ENCODE measurements at regions not wholly inside any gene's neighbourhood (a gene's known extent, or its start where the extent isn't known, plus 50 kb on each side); places are given as distances from the start of the nearest gene placed in this dataset.

DNA sequence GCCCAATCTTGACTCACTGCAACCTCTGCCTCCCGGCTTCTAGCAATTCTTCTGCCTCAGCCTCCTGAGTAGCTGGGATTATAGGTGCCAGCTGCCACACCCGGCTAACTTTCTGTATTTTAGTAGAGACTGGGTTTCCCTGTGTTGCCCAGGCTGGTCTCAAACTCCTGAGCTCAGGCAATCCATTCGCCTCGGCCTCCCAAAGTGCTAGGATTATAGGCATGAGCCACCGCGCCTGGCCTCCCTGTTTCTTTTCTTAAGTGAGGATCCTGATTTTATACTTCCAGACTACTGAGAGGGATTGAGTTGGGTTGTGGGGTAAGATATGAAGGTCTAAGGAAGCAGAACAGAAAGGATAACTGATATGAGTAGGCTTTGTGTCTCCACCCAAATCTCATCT, 106.8 kb downstream of the CNTN3 start:
- DNase-seq (ENCODE audit: low read depth) = no peak

DNA sequence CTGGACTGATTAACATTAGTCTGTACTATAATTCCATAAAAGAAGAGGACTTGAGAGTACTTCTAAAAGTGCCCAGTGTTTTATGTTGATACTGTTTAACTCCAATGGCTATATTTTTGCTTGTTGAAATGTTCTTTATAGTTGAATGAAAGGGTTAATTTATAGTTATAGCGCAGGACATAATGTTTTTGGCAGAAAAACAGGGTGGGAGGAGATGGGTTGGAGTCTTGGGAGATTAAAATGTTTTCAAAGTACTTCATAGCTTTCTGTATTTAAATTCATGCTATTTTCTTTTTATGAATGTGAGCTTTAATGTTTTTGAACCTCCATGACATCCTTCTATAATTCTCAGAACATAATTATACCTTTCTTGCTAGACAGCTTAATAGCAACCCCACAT, 108.2 kb downstream of the CNTN3 start:
- DNase-seq (ENCODE audit: low read depth) = no peak

DNA sequence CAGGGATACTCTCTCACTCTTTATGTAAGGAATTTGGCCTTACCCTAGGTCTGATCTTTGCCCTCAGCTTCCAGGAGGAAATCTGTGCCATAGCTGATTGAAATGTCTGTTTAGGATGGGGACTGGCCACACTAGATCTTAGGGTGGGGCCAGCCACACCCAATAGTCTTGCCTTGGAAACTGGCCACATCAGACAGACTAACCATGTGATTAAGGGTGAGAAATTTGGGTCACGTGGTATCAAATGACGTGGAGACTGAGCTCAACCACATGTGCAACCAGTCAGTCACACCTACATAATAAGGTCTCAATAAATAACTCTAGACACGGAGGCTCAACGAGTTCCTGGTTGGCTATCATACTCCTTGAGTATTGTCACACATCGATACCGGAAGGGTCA, 113.5 kb downstream of the CNTN3 start:
- DNase-seq (ENCODE audit: low read depth) = no peak

DNA sequence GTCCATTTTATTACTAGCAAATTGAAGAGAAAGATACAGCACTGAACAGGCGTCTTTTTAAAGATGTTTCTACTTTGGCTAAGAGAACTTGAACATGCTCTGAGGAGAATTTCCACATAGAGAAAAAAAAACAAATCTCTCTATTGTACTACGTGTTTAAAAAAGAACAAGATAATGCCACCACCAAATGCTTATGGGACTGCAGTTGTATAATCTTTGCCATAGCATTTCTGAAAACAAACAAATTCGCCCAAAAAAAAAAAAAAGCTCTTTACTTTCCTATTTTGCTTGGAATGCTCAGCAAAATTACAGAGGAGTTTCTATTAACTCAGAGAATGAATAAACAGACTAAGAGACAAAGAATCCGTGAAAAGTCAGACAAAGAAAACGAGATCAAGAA, 114.2 kb downstream of the CNTN3 start:
- peak; percentile 3 for DNase-seq (ENCODE audit: low read depth)

DNA sequence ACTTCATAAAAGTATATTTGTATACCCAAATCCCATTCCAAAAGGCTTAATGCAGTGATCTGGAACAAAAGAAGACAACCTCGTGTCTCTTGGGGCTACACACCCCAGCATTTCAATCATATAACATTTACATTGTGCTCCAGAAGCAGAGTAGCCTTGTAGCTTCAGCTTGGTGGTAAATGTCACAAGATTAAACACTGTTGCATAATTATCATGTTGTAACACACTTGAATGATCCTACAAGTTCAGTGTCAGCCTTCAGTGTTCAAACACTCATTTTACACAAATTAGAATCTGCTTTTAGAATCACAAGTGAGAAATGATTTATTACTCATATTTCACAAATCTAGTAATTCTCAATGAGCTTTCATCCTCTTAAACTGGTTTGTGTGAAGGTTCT, 122.6 kb downstream of the CNTN3 start:
- no peak for DNase-seq (ENCODE audit: low read depth)

DNA sequence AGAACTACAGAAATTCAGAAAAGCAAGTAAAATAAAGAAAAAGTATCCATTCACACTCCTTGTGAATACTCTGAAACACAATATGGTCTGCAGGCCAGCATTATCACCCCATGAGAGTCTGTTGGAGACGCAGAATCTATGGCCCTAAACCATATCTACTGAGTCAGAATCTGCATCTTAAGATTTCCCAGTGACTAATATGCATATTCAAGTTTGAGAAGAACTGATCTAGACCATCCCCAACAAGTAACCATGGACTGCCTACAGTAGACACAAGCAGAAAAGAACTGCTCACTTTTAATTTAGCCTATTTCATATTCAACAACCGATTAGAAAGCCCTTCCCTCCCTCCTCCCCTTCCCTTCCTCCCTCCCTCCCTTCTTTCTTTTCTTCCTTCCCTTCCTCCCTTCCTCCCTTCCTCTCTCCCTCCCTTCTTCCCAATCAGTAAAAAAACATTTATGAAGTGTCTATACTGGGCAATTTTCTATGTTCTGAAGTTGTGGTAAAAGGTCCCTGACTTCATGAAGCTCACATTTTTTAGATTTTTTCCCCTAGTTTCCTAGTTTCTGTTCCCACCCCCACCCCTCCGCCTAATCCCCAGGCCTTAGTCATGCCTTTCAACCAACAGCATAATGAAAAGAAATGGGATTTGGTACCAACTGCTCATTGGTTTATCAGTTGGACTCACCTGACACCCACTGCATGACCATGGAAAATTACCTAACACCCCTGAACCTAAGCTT, 125.2 kb downstream of the CNTN3 start:
- DNase-seq (ENCODE audit: low read depth) = no peak

DNA sequence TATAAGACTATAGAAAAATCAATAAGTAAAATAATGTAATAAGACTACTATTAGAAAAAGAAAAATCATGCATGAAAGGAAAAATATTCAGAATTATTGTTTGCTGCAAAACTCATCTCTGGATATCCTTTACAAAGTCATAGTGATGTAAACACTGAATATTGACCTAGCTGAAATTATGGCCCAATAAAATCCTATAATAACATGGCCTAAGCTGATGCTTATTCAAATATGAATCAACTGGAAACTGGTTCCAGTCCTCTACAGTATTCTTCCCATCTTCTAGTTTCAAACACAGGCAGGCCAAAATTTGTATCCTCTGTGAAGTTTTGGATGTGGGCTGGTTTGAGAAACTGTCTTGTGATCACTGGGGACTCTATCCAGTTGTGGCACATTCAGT, 134.5 kb downstream of the CNTN3 start:
- DNase-seq (ENCODE audit: low read depth) = no peak

DNA sequence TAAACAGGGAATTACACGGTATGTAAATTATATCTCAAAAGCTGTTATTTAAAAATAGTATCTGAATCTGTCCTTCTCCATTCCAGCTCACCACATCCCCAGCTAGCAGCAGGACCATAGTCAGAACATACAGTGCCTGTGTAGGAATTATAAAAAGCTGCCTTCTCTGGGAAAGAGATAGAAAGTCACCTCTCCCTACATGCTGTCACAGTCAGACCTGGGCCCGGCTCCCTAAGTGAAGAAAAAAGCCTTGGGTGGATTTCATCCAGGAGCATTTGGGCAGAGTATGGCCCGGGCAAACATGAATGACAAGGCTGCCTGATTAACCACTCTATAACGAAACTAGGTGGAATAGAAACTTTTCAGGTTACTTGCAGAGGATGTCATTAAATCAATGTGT, 144.1 kb downstream of the CNTN3 start:
- no peak for DNase-seq (ENCODE audit: low read depth)

DNA sequence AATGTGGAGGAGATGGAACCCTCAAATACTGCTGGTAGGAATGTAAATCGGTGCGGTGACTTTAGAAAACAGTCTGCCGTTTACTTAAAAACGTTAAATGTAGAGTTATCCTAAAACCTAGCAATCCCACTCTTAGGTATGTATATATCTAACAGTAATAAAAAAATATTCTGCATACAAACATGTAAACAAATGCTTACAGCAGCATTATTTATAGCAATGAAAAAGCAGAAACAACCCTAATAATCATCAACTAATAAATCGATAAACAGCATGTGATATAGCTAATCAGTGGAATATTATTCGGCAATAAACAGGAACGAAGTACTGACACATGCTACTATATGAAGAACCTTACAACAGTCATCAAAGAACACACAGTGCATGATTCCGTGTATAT, 144.7 kb downstream of the CNTN3 start:
- DNase-seq (ENCODE audit: low read depth) = no peak

DNA sequence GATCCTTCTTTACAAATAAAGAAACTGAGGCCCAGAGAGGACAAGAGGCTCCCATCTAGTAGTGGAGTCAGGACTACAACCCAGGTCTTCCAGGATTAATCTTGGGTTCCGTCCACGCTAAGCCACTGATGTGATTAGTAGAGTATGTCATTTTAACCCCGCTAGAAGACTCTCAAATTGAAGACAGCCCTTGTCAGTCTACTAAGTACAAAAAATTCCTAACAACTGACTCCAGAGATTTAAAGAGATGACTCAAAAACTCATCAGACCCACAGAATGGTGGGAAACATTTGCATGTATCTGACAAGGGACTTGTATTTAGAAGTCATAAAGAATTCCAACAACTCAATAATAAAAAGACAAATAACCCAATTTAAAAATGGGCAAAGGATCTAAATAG, 145.3 kb downstream of the CNTN3 start:
- no peak for DNase-seq (ENCODE audit: low read depth)

DNA sequence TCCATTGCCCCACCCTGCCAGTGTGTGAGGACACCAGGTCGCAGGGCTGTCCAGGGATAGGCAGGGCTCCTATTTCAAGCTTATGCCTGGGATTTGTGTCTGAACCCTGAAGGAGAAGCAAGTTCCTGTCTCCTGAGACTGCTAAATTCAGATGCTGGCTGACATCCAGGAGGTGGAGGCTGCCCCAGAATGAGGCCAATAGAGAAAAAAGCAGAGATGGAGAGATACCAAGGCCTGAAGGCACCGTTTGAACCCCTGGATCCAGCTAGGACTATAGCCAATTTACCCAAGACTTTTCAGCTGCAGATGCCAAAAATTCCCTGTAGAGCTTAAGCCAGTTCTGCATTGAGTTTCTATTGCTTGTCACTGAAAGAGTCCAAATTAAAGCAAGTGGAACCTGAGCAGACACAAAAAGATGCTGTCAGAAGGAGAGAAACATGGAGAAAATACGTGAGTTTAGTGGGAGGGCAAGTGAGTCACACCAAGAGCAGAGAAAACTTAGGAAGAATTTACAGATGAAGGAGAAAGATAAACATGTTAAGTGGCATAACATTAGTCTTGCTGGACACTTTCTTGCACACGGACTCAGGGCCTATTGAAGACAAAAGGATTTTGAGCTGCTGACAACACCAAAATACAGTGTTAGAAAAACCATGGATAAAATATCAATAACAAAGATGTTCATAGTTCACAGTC, 148.6 kb downstream of the CNTN3 start:
- peak; percentile 5 for DNase-seq (ENCODE audit: low read depth)

DNA sequence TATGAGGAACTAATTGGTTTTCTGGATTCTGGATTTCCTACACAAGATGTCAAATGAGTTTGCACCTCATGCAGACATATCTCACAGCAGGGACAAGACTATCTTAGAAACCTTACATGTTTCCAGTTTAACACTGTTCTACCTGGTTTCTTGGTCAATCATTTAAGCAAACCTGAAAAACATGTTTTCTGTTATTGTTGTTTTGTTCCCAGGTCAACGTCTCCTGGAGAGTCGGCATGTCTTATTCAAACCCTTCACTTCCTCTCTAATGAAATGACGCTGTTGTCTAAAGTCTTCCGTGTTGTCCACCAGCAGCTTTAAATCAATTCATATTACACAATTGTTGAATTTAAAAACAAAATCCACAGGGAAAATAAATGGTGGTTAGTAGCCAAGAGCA, 150.9 kb downstream of the CNTN3 start:
- no peak for DNase-seq (ENCODE audit: low read depth)

DNA sequence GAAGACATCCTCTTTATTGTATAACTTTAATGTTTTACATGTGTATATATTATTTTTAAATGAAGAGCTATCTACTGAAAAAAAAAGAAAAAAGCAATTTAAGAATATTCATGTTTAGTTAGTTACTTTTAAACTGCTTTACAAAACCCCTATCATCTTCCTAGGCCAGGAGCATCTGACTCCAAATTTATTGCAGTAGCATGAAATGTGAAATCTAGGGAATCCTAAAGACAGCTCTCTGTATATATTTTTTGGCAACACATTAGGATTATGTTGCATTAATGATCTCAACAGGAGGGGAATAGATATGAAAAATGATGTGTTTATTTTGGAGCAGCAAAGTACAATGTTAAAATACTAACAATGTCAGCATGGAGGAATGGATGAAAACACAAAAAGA, 158.3 kb downstream of the CNTN3 start:
- no peak for DNase-seq (ENCODE audit: low read depth)

DNA sequence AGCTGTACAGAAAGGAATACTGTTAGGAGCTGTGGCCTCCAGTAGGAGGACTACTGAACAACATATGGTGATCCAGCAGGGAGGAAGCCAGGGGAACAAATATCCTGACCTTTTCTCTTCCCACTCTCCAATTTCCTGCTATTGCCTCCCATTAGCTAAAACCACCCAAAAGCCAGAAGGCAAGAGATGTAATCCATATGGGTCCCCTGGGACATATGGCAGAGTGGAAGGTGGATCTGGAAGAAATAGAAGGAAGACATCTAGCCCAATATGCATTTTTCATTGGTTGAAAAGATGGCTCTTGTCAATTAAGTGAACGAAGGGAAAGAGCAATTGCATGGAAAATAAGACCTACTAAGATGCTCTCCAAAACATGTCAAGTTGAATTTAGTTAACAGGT, 167.2 kb downstream of the CNTN3 start:
- DNase-seq (ENCODE audit: low read depth) = no peak

DNA sequence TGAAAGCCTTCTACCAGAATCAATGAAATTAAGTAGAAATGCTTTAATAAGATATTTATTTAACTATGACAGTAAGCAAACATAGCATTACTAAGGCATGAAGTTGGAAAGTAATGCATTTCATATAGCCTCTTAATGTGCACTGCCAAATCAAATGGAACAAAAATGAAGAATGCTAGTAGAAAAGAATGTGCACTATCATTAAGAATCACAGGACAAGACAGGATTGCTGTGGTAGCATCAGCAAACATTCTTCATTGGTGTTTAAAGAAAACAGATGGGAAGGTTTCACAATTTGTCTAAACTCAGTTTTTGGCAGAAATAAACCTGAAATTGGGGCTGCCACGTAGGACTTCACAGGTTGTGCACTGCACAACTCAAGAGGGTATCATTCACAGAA, 168.9 kb downstream of the CNTN3 start:
- peak; percentile 46 for DNase-seq (ENCODE audit: low read depth)

DNA sequence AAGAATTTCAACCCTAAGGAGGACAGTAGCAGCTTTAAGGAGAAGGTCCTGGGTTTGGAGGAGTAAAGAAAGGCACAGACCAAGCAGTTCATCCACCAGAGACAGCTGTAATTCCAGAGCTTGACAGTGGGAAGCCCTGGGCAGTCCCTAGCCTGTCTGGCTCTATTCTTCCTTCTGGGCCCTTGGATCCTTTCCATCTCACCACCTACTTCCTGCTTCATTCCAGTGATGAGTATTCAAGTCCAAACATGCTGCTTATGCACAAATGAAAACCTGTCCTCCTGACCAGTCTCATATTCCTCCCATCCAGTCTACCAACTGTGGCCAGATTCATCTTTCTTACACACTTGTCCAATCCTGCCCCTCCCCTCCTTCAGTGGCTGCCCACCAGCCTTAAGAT, 171.4 kb downstream of the CNTN3 start:
- no peak for DNase-seq (ENCODE audit: low read depth)

DNA sequence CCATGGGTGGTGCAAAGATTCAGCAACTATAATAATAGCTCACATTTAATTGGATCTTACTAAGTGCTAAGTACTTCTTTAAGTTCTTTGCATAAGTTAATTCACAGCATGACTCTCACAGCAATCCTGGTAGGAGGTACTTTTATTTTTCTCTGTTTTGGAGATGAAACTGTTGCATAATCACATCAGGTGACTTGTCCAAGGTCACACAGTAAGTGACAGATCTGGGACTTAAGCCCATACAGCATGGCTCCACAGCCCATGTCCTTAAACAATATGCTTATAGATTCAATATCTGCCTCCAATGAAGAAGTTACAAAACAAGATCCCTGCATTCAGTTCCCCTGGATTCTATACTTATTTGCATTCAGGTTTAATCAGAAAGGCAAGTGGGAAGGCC, 171.8 kb downstream of the CNTN3 start:
- DNase-seq (ENCODE audit: low read depth) = no peak

DNA sequence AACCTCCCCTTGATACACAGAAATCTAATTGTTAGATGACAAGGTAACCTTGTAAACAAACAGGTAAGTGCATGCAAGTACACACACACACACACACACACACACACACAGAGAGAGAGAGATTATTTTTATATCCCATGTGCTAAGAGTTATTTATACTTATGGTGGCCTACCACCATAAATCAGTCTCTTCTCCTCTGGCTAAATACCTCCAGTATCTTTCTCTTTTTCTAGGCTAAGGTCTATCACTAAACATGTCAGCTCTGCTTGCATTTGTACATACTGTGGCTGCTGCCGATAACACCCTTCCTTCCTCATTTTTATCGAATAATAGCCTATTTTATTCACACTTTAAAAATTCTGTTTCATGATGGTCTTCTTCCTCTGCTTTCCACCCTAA, 172.4 kb downstream of the CNTN3 start:
- DNase-seq (ENCODE audit: low read depth) = no peak

DNA sequence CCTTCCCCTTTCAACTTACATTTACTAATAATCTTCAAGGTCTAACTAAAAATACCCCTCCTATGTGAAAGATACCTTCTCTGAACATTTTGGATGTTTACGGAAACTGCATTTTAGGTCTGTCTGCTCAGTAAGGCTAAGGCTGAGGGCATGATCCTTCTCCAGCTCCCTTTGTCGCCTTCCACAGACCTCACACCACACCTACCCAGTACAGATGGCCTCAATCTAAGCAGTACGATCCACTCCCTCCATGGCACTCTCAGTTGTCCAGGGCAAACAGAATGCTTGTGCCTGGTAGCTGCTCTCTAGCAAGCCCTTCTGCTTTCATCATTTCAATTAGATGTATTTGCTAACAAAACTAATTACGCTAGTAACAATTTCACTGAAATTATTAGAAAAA, 178.3 kb downstream of the CNTN3 start:
- DNase-seq (ENCODE audit: low read depth) = no peak

DNA sequence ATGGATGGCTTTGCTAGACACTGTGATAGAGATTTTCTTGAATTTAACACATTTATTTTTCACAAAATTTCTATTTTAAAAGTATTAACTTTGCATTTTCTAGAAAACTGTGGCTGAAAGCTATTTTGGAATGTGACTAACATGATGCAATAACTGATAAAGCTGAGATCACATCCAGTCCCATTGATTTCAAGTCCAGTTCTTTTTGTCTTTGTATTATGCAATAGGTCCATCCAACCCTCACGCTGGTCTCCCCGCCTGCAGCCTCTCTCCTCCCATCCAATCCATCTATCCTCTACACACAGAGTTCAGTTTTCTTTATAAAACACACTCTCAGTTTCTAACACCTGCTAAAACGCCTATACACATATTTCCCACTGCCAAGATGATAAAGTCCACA, 178.8 kb downstream of the CNTN3 start:
- DNase-seq (ENCODE audit: low read depth) = no peak

DNA sequence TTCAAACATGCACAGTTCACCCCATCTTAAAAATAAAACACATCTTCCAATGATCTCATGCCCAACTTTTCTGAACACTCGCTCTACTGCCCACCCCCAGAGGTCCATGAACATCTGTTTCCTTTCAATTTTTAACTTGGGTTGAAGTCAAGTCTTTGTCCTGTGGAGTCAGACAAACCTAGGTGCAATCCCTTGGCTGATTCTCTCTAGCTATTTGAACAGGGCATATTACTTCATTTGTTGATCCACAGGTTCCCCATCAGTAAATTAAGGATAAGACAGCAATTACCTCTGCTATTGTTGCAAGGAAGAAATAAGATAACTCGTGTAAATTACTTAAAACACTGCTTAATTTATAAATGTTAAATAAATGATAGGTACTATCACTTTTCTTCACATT, 180.1 kb downstream of the CNTN3 start:
- no peak for DNase-seq (ENCODE audit: low read depth)

DNA sequence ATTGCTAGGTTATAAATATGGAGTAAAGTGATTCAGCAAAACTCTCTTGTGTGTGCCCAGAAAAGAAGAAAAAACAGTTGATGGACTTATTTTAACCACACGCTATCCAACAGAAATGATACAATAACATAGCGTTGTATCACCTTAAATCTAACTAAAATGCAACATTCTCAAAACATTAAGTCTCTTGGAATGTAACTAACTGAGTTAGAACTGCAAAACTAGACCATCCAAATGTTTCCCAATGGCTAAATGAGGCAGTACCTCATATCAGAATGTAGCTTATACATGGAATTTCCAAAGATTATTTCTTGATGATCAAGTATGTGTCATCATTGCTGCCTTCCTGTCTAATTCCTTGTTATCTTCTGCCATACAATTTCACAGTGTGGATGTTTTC, 187.9 kb downstream of the CNTN3 start:
- peak; percentile 8 for DNase-seq (ENCODE audit: low read depth)

DNA sequence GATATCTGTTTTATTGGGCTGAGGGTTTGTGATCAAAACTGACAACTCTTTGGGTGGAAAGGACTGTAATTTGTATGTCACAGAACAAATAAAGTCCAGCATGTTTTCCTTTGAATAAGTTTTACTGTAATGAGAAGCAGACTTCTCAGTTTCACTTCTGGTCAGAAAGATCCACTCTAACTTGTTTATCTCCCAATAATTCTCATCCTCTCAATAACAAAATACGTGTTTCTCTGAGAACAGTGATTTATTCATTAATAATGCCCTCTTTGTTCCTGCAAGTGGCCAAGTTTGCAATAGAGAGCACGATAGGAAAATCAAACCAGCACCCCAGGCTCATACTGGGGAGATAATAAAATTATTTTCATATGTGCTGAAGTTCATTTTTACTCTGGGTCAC, 190.6 kb downstream of the CNTN3 start:
- no peak for DNase-seq (ENCODE audit: low read depth)

DNA sequence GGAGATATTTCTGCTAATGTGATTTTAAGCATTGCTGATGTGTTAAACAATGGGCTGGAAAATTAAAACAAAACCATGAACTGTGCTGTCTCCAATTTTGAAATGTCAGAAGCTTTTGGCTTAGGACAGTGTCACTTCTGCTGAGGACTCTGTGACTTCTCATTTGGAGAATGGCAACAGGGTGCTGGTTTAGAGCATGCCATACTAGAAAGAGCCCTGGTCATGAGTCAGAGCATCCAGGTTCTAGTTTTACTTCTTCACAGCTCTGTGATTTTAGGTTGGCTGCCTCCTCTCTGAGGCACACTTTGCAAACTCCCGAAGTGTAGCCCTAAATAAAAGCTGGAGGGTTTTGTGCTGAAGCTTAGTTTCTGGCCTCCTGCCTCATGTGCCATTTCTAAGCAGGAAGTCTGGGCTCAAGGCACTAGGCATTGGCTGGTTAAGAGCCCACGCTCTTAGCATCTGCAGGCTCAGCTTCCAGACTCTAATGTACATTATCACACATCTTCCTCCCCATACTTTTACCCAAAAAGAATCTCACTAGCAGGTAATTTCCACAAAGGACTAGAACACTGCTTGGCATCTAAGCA, 193.8 kb downstream of the CNTN3 start:
- no peak for DNase-seq (ENCODE audit: low read depth)

All from fibroblast of gingiva (primary cell).